Neural progenitor cell (in vitro differentiated cells): ENCODE measurements at regions not wholly inside any gene's neighbourhood (a gene's known extent, or its start where the extent isn't known, plus 50 kb on each side); places are given as distances from the start of the nearest gene placed in this dataset.

Source experiments
- CTCF ChIP-seq: fragments of 200-600 bp; sonication (generic); IDR thresholded peaks from 2 replicates; pipeline ENCODE4 v1.5.1; 2017; ENCODE audit warnings: antibody characterized with exemption, mild to moderate bottlenecking
- EZH2 ChIP-seq: fragments of 200-600 bp; sonication (generic); IDR thresholded peaks from 2 replicates; pipeline ENCODE4 v1.6.1; 2017; ENCODE audit warnings: antibody characterized with exemption, mild to moderate bottlenecking, moderate library complexity

GRCh38 chr3:56926947-56927282, 125.2 kb upstream of the ARHGEF3 start:
- TF ChIP-seq CTCF (no peak), EZH2 (no peak)
